Hematopoietic multipotent progenitor cell treated with erythropoietin and hydrocortisone succinate and interleukin-3 and kit ligand, for 15 days (in vitro differentiated cells): ENCODE measurements at regions not wholly inside any gene's neighbourhood (a gene's known extent, or its start where the extent isn't known, plus 50 kb on each side); places are given as distances from the start of the nearest gene placed in this dataset.
"Not testable (repeated sequence)": the region's sequence is repeated elsewhere in the genome, so short reads cannot be mapped to it uniquely, and the experiment has no call there.

Experiments used
- DNase-seq: peaks from one replicate; pipeline ENCODE4 v3.0.0-alpha.2; 2015; ENCODE audit warnings: low spot score

DNA sequence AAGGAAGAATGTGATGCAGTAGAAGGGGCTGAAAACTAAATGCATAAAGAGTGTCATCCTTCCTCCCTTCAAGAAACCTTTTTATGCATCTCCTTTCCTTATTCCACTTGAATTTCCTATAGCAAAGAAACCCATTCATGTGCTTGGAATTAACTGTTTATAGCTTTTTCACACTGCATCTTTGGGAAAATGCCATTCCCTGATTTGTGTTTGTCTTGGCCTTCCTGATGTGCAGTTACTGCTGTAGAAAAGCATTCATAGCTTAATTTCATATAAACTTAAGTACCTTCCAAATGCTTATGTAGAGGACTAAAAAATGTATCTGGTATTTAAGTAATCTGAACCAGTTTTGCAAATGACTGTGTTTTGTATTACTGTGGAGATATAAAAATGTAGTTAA is 61.8 kb downstream of the SDR9C7 start:
- DNase-seq: no peak

GRCh38 chr12:56867216-56867615 is 67.0 kb downstream of the SDR9C7 start:
- no peak for DNase-seq

GRCh38 chr12:56866493-56866892 is 67.7 kb downstream of the SDR9C7 start:
- no peak for DNase-seq

GRCh38 chr12:56864318-56864717 is 69.9 kb downstream of the SDR9C7 start:
- no peak for DNase-seq

DNA sequence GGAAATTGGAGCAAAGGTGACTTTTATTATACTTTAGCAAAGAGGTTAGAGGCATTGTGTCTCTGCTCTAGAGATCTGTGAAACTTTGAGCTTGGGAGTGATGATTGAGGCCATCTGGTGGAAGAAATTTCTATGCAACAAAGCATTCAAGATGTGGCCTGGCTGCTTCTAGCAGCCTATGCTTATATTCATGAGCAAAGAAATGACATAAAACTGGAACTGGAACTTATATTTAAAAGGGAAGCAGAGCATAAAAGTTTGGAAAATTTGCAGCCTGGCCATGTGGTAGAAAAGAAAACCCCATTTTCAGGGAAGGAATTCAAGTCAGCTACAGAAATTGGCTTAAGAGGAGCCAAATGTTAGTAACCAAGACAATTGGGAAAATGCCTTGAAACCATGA is 70.4 kb downstream of the SDR9C7 start:
- no peak for DNase-seq

DNA sequence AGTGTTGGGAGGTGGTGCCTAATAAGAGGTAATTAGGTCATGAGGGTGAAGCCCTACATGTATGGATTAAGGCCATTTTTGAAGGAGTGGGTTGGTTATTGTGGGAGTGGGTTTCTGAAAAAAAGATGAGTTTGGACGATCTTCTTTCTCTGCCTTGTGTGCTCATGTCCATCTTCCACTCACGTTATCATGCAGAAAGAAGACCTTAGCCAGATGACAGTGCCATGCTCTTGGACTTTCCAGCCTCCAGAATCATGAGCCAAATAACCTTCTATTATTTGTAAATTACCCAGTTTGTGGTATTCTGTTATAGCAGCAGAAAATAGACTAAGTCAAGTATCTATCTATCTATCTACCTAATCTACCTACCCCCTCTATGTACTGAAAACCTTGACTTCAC is 71.9 kb downstream of the SDR9C7 start:
- no peak for DNase-seq

DNA sequence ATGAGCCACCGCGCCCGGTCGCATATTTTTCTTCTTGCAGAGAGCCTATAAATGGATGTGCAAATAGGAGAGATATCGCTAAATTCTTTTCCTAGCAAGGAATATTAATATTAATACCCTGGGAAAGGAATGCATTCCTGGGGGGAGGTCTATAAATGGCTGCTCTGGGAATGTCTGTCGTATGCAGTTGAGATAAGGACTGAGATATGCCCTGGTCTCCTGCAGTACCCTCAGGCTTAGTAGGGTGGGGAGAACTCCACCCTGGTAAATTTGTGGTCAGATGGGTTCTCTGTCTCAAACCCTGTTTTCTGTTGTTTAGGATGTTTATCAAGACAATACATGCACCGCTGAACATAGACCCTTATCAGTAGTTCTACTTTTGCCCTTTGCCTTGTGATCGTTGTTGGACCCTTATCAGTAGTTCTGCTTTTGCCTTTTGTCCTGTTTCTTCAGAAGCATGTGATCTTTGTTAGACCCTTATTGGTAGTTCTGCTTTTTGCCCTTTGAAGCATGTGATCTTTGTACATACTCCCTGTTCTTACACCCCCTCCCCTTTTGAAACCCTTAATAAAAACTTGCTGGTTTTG is 80.7 kb downstream of the SDR9C7 start:
- not testable (repeated sequence) for DNase-seq

GRCh38 chr12:56851462-56851861 is 82.7 kb downstream of the SDR9C7 start:
- no peak for DNase-seq

DNA sequence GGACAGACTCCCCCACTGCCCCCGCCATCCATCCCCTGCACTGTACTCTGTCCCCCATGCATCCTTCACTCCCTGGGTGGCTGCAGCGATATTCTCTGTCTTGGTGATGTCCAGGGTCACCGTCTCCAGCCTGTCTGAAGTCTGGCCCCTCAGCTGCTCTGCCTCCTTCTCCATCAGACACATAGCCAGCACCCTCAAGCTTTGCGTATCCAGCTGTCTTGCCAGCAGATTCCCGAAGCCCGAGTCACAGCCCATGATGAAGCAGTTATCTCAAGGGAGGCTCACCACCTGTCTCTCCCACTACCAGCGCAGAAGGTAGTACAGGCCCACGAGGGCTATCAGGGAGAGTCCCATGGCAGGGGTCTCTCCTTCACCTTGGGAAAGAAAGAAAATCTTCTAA is 77.8 kb downstream of the HSD17B6 start:
- DNase-seq: no peak

GRCh38 chr12:56839915-56840325 is 76.8 kb downstream of the HSD17B6 start:
- DNase-seq: peak; percentile 83

DNA sequence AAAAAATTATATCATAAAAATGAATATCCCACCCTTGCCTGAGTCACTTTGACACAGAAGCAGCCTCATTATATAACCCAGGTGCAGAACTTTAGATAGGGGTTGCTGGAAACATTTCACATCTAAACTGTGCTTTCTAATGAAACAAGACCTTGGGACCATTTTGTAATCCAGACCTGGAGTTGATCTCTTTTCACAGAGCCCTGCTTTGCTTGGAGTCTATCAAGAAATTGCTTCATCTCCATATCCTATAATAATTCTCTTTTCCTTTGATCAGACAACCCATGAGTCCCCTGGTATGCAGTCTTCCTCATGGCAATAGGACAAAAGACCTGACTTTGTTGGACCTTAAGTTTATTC is 76.3 kb downstream of the HSD17B6 start:
- DNase-seq: no peak

DNA sequence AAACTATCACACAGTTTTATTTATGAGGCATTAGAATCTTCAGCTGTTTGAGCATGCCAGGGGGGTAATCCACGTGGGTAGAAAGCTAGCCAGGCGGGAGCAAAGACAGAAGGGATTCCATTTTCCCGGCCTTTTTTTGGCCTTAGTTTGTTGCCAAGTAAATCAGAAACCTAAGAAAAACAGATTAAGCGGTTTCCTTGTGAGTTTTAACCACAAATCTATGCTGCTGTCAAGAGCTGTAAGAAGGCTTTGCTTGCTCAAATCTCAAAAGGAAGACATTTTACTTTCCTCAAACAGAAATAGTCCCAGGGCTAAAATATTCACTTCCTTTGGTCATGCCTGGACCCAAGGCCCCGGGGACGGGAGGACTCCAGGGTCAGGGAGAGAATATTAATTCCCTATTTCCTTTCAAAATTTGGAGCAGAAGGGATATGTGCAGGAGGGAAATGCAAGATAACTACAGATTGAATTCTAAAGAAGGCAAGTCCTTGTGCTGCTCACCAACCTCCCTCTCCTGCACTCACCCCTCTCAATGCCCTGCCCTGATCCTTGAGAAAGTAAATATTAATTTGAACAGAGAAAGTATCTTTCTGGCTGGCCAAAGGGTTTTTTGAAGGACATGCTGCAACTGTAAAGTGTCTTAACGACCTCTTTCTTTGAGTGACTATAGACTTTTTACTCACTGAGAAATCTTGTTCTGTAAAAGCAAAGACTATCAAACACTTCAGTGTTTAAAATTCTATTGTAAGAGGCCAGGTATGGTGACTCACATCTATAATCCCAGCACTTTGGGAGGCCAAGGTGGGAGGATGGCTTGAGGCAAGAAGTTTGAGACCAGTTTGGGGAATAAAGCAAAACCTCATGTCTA is 75.7 kb downstream of the HSD17B6 start:
- DNase-seq: no peak
